Lung (tissue), 11 donors: ENCODE measurements at regions not wholly inside any gene's neighbourhood (a gene's known extent, or its start where the extent isn't known, plus 50 kb on each side); places are given as distances from the start of the nearest gene placed in this dataset.

ENCODE experiments used
- ATAC-seq: fragments of 200-7000 bp; cut with Tn5 transposase; one replicate; pipeline ENCODE4 v1.9.1; 2020; ENCODE audit warnings: moderate number of reproducible peaks; ENCODE audit not compliant: insufficient read depth, low FRiP score
- DNase-seq, 3 donors: peaks; one replicate each; pipeline ENCODE4 v3.0.0-alpha.2; 2013 to 2017
- H3K27ac ChIP-seq, 2 donors: one replicate each; pipeline ENCODE4 v1.5.1; 2013; ENCODE audit warnings: mild to moderate bottlenecking in 2 of 2, moderate library complexity in 2 of 2, control low read depth in 1 of 2, inconsistent platforms in 1 of 2, low read depth in 1 of 2, low read length in 1 of 2
- H3K27me3 ChIP-seq, 3 donors: one replicate each; pipeline ENCODE4 v1.5.1; 2013; ENCODE audit warnings: low read length in 2 of 3; ENCODE audit not compliant: control insufficient read depth in 3 of 3, insufficient read depth in 3 of 3
- H3K36me3 ChIP-seq, 4 donors: one replicate each; pipeline ENCODE4 v1.5.1; 2013; ENCODE audit warnings: low read length in 4 of 4, mild to moderate bottlenecking in 1 of 4, moderate library complexity in 1 of 4; ENCODE audit not compliant: control insufficient read depth in 4 of 4, insufficient read depth in 4 of 4
- H3K4me1 ChIP-seq, 5 donors: one replicate each; pipeline ENCODE4 v1.5.1; 2013; ENCODE audit warnings: low read length in 5 of 5, mild to moderate bottlenecking in 2 of 5, moderate library complexity in 1 of 5; ENCODE audit not compliant: control insufficient read depth in 5 of 5, insufficient read depth in 5 of 5
- H3K4me3 ChIP-seq: one replicate; pipeline ENCODE4 v1.5.1; 2013; ENCODE audit warnings: mild to moderate bottlenecking, control low read depth, moderate library complexity
- H3K9ac ChIP-seq, 2 donors: one replicate each; pipeline ENCODE4 v1.5.1; 2013; ENCODE audit warnings: low read length in 2 of 2, control low read depth in 1 of 2; ENCODE audit not compliant: insufficient read depth in 1 of 2
- H3K9me3 ChIP-seq, 4 donors: one replicate each; pipeline ENCODE4 v1.5.1; 2013; ENCODE audit warnings: low read length in 3 of 4, mild to moderate bottlenecking in 1 of 4, moderate library complexity in 1 of 4; ENCODE audit not compliant: control insufficient read depth in 4 of 4, insufficient read depth in 3 of 4
- WGBS, 2 donors: extraction: QIAGEN DNeasy Blood & Tissue Kit; methylation state at CpG; one replicate each; pipeline ENCODE4 v1.1.7; 2013; 5-methylcytosine and 5-hydroxymethylcytosine counted together
- TF ChIP-seq, protein P1 (sequence below): IDR thresholded peaks from 2 replicates; pipeline ENCODE4 v1.5.1; 2012; ENCODE audit warnings: mild to moderate bottlenecking; ENCODE audit errors: control extremely low read depth, extremely low read depth
- donor health status: control.
- donor health status: control.
- donor health status: Bipolar disorder and iron deficiency.
- donor health status: healthy.
- donor health status: DM: yes; HTN: yes; CAD: no.

GRCh38 chr3:194925614-194926013 lies 239.9 kb downstream of the FAM43A start:
- Histone ChIP-seq H3K36me3 (no peaks in the 10 kb centered on the region), H3K27me3 (no peaks in the 10 kb centered on the region), H3K27ac (no peak overlapping the region), H3K9me3 (peaks cover 0 to 1% (median 0%) of the 10 kb centered on the region in 4 donors), H3K4me3 (no peak overlapping the region), H3K9ac (no peak overlapping the region), H3K4me1 (peaks cover 0 to 12% (median 8%) of the 10 kb centered on the region in 5 donors)
- TF ChIP-seq, protein P1, sequence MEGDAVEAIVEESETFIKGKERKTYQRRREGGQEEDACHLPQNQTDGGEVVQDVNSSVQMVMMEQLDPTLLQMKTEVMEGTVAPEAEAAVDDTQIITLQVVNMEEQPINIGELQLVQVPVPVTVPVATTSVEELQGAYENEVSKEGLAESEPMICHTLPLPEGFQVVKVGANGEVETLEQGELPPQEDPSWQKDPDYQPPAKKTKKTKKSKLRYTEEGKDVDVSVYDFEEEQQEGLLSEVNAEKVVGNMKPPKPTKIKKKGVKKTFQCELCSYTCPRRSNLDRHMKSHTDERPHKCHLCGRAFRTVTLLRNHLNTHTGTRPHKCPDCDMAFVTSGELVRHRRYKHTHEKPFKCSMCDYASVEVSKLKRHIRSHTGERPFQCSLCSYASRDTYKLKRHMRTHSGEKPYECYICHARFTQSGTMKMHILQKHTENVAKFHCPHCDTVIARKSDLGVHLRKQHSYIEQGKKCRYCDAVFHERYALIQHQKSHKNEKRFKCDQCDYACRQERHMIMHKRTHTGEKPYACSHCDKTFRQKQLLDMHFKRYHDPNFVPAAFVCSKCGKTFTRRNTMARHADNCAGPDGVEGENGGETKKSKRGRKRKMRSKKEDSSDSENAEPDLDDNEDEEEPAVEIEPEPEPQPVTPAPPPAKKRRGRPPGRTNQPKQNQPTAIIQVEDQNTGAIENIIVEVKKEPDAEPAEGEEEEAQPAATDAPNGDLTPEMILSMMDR, result no peak
- ATAC-seq (no peak), DNase-seq (no peak)
- WGBS, 2 donors, result 81 to 84% methylated on average over 12 of the region's 12 CpGs

DNA sequence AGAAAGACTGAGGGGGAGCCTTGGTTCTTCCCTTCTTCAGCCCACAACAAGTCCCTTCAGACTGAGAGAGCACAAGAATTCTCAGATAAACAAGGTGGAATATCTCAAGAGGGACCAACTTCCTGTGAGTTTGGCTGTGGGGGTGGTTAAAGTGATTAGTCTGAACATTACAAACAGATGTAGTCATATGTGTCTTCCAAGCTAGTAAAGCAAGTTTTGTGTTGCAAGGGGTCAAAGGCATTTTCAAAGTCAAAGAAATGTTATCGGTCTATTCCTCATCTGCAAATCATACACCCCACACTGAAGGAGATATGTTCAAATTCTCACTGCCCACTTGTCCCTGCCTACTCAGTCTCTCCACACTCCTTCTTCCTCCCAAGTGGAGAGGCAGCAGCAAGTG lies 242.5 kb downstream of the FAM43A start:
- H3K4me1 ChIP-seq, result peaks cover 9 to 19% (median 15%) of the 10 kb centered on the region in 5 donors
- H3K36me3 ChIP-seq, result no peaks in the 10 kb centered on the region
- no peak overlapping the region for H3K27ac ChIP-seq
- no peak for ATAC-seq
- peaks cover 0 to 1% (median 0%) of the 10 kb centered on the region in 4 donors for H3K9me3 ChIP-seq
- TF ChIP-seq, protein P1, result no peak
- no peak overlapping the region for H3K9ac ChIP-seq
- 0 to 36% methylated on average over 1 of the region's 1 CpG for WGBS, 2 donors
- no peak overlapping the region for H3K4me3 ChIP-seq
- H3K27me3 ChIP-seq, result no peaks in the 10 kb centered on the region
- DNase-seq, result peak in 1 of 3 donors; percentile 6

GRCh38 chr3:194928831-194929577 lies 243.3 kb downstream of the FAM43A start:
- Histone ChIP-seq H3K27ac (peak overlapping the region in 1 of 2 donors; percentile 42), H3K4me1 (peaks cover 9 to 19% (median 15%) of the 10 kb centered on the region in 5 donors), H3K9me3 (peaks cover 0 to 1% (median 0%) of the 10 kb centered on the region in 4 donors), H3K36me3 (no peaks in the 10 kb centered on the region), H3K27me3 (no peaks in the 10 kb centered on the region), H3K4me3 (no peak overlapping the region), H3K9ac (no peak overlapping the region)
- 68 to 79% methylated on average over 30 of the region's 30 CpGs for WGBS, 2 donors
- TF ChIP-seq, protein P1, result no peak
- DNase-seq (peak in 1 of 3 donors; percentile 24), ATAC-seq (no peak)
